GM18868 (cell line): ENCODE measurements at regions not wholly inside any gene's neighbourhood (a gene's known extent, or its start where the extent isn't known, plus 50 kb on each side); places are given as distances from the start of the nearest gene placed in this dataset.

Experiments
- ATAC-seq: cut with Tn5 transposase; IDR thresholded peaks from one replicate; pipeline ENCODE4 v1.9.1; 2021; ENCODE audit warnings: mild to moderate bottlenecking, moderate library complexity; ENCODE audit not compliant: unreplicated experiment

DNA sequence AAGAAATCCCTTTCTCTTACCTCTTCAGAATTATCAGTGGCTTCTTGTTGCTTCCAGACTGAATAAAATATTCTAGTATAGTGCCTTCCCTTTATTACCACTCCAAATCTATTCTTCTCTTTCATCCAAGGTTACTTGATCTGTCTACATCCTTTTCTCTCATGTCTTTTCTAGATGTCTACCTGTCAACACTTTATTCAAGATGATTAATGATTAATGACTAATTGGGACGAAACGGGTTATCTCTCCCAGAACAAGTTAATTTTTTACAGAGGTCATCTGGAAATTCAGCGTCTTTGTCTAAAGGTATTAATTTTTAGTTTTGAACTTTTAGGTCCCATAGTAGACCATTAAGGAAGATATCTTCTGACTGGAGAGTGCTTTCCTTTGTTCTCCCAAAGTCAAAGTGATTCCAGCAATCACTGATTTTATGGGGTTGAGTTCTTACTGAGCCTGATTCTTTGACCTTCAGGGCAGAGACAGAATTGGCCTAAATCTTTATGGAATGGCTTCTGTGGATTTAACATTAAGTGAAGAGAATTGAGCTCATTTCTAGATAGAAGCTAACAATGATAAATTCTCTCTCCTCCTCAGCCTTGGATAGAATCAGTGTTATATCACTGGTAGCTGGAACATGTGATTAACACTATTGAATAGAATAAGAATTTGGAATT, 335.4 kb upstream of the TEX13C start:
- no peak for ATAC-seq

DNA sequence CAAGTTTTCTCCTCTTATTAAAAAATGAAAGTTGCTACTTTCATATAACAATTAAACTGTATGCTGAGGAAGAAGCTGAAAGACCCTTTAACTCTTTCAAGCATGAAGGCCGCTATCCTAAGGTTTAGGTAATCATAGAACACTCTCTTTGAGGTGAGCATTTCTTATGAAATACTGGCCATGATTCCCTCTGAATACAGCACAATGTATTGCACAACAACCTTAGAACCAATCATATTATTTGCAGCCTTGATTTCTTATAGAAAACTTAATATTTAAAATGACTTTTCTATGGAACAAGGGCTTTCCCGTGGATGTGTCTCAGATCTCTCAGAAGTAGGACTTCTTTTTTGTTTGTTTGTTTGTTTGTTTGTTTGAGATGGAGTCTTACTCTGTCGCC, 333.4 kb upstream of the TEX13C start:
- no peak for ATAC-seq

DNA sequence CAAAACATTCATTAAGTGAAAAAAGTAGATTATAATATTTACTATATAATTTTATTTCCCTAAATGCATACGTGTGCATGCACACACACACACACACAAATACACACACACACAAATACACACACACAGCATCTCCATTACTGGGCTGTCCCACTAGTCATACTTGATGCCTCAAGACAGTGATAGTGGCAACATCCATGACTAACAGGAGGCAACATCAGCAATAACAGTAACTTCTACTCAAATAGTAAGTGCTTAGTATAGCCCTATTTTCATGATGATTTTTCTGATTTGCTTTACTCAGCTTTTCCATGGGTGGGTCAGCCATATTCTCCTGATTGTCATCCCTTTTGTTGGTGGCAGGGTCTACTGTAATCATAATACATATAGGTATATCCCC, 325.9 kb upstream of the TEX13C start:
- no peak for ATAC-seq

DNA sequence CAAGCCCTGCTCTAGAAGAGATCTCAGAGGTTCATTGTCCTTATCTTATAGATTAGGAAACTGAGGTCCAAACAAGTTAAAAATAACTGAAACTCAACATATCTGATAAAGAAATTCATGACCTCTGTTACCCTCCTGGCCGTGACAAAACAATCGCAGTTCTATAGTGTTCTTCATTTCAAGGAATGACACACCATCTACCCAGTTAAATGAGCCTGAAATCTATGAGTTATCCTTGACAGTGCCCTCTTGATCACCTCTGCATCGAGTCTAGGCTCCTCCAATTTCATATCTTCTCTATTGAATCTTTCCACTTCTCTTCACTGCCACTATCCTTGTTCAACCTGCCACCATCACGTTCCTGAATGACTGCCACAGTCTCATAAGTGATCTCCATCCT, 325.3 kb upstream of the TEX13C start:
- no peak for ATAC-seq

DNA sequence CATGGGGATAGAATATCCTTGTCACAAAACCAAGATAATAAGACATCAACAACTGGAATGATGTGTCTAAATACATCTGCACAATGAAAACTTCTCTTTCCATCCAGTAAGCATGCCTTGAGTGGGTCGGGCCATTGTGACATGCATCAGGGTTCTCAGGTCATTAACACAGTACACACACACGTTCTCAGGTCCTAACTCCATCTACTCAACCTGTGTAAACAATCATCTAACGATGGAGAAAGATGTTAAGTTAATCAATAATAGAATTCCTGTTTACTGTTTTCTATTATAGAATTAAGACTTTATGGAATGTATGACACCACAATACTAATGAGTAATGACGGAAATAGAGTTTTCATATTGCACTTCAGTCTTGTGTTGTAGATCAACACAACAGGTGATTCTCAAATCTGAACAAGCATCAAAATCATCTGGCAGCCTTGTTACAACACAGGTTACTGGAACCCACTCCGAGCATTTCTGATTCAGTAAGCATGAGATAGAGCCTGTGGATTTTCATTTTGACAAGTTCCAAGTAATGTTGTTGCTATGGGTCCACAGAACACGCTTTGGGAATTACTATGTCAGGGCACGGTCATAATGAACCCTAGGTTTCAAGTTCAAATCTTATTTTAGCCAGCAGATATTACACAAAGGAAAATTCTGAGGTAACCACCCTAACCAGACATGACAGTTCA, 315.8 kb upstream of the TEX13C start:
- no peak for ATAC-seq

DNA sequence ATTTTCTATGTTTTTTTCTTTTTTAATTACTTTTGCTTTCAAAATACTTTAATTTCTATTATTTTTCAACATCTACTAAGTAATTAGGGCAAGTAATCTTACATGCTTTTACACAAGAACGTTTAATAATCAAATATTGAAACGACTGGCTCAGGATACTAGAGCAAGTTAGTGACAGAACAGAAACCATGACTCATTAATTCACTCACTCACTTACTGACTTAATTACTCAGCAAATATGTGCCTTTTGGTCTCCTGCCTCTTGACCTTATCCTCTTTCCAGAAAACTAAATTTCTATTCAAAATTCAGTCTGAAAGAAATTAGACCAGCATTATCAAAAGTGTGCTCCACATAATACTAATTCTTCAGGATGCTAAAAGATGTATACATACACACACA, 314.9 kb upstream of the TEX13C start:
- no peak for ATAC-seq

DNA sequence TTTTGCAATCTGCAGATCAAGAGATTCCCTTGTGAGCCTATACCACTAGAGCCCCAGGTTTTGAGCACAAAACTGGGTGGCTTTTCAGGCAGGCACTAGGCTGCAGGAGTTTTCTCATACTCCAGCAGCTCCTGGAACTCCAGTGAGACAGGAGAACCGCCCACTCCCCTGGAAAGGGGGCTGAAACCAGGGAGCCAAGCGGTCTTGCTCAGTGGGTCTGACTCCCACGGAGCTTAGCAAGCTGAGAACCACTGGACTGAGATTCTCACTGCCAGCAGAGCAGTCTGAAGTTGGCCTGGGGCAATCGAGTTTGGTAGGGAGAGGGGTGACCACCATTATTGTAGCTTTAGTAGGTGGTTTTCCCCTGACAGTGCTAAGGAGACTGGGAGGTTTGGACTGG, 313.8 kb upstream of the TEX13C start:
- ATAC-seq, result no peak

DNA sequence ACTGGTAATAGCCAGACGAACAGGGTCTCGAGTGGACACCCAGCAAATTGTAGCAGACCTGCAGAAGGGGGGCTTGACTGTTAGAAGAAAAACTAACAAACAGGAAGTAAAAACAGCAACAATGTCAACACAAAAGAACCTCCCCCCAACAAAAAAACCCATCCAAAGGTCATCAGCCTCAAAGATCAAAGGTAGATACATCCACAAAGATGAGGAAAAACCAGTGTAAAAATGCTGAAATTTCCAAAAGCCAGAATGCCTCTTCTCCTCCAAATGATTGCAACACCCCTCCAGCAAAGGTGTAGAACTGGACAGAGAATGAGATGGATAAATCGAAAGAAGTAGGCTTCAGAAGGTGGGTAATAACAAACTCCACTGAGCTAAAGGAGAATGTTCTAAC, 313.0 kb upstream of the TEX13C start:
- no peak for ATAC-seq

DNA sequence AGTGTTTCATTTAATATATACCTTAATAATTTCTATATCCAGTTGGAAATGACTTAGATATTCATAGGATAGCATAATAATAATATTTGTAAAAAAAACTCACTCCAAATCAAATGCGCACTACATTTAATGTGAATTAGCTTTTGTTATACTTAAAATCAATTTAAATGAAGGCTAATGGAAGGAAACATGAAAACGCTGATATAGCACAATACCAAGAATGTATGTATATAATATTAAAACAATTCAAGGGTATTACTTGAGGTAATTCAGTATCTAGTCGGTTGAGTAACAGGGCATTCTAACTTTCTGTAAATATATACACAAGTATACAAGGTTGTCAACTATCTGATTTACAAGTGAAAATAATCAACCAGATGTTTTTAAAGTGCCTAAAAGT, 307.1 kb upstream of the TEX13C start:
- ATAC-seq, result no peak

DNA sequence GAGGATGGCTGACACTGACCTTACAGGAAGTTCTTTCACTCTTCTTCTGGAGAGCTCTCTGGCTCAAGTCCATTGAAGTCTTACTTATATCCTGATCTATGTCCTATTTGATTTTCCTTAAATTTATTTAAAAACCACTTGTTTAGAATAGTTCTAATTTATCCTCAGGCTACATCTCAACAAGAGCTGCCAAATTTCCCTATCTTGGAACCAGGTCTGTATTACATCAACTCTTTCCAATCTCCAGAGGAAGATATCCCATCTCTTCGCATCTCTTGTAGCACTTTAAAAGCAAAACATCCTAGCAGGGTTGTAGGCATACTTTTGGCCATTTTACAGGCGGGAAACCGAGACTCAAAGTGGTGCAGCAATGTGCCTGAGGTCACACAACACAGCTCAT, 290.5 kb upstream of the TEX13C start:
- ATAC-seq, result no peak
